HG02970 (cell line): ENCODE measurements at regions not wholly inside any gene's neighbourhood (a gene's known extent, or its start where the extent isn't known, plus 50 kb on each side); places are given as distances from the start of the nearest gene placed in this dataset.
"Not testable (repeated sequence)": the region's sequence is repeated elsewhere in the genome, so short reads cannot be mapped to it uniquely, and the experiment has no call there.

Experiments
- ATAC-seq: cut with Tn5 transposase; IDR thresholded peaks from one replicate; pipeline ENCODE4 v1.9.1; 2021; ENCODE audit warnings: mild to moderate bottlenecking, moderate library complexity, moderate number of reproducible peaks; ENCODE audit not compliant: unreplicated experiment, low FRiP score

DNA sequence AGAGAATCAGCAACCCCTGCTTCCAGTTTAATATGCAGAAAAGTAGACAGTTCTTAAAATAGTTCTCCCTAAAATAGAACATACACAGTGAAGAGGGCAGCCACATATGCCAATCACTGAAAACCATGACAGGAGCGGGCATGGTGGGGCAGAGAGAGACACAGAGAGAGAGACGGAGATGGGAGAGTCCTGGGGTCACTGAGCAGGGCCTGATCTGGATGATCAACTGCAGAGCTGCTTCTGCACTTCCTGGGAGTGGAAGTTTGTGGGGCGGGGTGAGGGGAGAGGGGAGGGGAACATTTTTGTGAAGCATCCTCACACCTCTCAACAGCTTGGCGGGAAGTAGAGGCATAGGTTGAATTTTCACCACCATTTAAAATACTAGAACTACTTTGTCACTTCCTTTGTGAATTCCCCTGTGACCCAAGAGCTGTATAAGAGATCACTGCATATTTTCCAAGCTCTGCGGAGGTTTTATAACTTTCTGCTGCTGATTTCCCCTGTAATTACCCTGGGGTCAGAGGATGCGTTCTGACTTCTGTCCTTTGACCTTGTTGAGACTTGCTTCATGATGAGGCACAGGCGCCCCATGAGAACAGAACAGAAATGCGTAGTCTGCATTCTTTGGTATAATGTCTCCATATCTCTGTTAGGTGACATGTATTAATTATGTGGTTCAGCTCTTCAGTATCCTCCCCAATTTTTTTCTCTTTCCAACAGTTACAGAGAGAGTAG, 419.4 kb downstream of the BRD1 start:
- no peak for ATAC-seq

DNA sequence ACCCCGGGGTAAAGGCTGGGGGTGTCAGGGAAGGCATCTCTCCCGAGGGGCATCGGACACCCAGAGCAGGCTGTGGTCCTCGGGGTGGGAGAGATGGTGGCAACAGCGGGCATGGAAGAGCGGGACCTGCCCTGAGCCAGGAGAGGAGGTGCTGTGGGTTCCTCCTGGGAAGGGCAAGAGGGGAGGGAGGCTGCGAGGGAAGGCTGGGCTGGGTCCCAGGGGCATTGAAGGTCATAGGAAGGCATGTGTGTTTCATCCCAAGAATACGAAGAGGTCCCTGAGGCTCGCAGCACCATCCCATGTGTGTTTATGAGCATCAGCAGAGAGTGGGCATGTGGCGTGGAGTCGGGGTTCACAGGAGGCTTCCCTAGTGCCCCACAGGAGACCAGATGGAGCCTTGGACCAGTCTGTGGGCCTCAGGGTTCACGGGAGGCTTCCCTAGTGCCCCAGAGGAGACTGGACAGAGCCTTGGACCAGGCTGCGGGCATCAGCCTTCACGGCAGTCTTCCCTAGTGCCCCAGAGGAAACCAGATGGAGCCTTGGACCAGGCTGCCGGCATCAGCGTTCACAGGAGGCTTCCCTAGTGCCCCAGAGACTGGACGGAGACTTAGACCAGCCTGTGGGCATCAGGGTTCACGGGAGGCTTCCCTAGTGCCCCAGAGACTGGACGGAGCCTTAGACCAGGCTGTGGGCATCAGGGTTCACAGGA, 420.6 kb downstream of the BRD1 start:
- no peak for ATAC-seq

DNA sequence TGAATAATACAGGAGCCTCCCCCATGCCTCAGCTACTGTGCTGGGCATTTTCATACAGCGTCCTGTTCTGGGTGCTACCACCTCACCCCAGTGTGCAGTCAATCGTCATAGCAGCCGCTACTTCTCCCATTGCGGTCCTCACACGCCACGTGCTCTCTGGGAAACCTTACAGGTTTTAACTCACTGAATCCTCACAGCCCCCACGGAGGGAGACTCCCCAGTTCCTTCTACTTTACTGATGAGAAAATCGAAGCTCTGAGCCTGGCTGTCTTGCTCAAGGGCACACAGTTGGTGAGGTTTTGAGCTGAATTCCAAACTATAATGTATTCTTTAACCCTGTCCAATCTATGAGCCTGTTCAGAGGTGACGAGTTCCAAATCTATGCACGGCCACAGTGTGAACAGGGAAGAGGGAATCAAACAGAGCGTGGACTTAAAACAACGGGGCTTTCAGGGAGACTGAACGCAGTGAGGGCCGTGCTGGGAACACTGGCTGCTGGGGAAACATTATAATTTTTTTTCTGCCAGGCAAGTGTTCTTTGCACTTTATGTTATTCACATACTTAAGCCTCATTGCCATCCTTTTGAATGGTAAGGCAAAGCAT, 421.5 kb downstream of the BRD1 start:
- ATAC-seq, result no peak

DNA sequence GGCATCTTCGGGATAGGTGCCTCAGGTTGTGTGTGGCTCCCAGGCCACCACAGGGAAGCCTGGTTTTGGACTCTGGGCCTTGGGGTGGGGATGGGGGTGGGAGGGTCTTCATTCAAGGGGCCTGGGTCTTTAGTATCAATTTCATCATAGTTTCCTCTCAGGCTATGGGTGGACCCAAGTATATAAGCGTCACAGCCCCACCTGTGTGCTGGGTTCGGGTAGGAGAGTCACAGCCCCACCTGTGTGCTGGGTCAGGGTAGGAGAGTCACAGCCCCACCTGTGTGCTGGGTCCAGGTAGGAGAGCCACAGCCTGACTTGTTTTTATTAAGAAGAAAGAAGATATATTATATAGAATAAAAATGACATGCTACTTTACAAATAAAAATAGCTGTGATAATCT, 422.1 kb downstream of the BRD1 start:
- no peak for ATAC-seq

DNA sequence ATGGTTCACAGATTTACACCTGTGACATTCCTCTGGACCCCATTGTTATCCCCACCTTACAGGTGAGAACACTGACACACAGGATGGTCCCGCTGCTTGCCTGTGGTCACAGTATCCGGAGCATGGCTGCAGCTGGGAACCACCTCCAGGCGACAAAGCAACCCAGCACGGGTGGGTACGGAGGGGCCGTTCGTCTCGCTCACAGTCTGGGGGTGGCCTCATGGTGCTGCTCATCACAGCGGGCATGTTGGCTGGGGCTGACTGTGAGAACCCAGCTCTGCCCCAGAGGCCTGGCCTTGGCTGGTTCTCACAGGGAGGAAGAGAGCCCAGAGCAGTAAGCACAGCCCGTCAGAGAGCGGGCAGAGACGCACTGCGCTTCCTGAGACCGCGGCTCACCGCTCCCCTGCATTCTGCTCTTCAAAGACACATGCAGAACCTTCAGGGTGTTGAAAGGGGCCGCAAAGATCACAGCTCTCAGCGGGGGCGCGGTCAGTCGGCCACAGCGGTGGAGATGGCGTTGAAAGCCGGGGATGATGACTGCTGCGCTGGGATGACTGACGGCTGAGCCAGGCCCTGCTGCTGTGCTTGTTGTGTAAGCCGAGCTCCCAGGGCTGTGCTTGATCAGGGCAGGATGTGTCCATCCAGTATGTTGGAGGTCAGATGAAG, 423.0 kb downstream of the BRD1 start:
- no peak for ATAC-seq

DNA sequence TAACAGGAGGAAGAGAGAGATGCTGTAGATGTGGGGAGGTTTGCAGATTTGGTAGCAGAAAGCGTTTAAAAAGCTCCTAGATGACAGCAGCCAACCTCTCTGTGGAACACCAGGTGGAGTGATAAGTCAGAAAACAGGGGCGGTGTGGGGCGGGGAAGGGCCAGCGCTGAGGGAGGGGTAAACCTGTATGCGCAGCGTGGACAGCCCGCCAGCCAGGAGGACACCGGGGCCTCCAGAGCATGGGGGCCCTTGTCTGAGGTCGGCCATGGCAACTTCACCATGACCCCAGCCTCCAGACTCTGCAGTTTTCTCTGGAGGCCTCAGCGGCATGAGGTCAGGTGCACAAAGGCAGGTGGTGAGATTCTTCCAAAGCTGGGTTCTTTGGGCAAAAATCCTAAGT, 423.7 kb downstream of the BRD1 start:
- no peak for ATAC-seq

DNA sequence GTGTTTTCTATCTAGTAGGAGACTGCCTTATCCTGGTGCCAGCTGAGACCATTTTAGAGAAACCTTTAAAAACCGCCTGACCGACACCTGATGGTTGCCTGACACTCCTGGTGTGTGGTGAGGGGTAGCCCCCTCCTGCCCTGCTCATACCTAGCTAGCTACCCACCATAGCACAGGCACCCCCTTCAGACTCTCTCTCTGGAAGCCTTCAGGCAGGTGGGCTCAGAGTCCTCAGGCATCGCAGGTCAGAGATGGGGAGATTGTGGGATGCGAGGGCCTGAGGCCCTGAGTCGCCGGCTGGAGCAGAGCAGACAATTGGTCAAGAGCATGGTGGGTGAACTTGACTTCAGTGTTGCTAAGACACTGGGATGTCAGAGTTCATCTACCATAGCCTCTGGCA, 424.6 kb downstream of the BRD1 start:
- ATAC-seq, result no peak

DNA sequence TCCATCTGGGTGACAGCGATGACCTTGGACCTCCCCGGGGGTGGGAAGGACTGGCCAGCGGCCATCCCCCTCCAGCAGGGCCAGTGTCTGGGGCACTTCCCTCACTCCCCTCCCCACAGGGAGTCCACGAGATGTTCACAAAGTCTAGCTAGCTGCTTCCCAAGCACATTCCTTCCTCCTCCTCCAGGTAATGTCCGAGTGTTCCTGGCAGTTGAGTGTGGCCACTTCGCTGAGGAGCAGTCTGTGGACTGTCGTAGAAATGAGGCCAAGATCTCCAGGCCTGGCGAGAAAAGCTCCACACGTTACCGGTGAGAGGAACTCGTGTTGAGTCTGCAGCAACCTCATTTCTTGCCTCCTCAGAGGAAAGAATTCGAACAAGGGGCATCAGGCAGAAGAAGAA, 425.5 kb downstream of the BRD1 start:
- no peak for ATAC-seq

DNA sequence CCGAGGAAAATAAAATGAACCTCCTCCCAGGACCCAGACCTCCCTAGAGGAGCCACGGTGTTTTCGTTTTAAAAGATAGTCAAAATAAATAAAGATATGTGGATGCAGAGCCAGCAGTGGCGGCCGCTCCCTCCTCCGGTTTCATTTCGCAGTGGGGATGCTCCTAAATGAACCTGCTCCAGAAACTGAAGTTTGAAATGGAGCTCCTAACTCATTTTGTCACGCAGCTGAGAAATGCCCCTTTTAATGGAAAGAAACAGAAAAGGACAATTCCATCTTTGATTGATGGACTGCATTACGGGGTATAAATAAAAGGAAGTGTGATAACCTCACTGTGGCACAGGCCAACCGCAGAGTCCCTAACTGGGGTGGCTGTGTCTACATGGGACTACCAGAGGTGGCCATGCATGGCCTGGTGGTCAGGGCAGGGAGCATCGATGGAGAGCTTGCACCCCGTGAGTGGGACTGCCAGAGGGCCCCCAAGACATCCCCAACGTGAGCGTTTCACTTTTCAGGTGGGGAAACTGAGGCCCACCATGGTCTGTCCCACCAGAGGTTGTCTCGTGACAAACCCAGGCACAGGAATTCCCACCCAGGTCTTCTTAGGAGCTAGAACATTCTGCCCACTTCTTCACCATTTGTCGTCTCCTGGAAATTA, 426.6 kb downstream of the BRD1 start:
- ATAC-seq, result no peak

DNA sequence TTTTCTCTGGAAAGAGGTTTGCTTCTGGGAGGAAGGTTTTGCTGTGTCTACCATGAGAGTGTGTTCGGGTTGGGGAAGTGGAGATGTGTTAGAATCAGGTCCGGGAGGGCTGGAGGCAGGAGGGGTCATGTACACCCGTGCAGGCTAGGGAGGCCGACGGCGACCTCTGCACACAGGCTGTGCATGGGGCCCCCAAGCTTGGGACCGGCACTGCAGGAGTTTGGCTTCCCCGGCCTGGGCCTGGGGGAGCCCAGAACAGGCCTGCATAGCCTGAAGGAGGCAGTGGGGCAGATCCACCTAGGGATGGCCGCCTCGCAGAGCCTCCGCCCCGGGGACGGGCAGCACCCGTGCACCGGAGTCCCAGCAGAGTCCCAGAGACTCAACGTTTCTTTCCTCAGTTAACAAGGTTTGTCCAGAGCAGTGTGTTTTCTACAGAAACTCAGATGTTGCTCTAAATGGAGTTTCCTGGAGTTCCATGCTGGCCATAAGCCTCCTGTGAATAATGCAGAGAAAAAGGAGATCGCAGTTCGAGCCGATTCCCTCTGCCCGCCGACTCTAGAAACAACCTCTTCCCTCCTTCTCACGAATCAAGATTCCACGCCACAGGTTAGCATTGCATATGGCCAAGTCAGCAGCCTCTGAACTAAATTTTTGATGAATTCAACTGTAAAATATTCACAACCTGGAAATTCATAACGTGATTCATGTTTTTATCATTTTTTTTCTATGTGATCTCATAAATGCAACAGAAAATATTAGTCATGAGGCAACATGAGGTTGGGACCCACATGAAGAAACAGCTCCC, 427.3 kb downstream of the BRD1 start:
- ATAC-seq, result no peak

DNA sequence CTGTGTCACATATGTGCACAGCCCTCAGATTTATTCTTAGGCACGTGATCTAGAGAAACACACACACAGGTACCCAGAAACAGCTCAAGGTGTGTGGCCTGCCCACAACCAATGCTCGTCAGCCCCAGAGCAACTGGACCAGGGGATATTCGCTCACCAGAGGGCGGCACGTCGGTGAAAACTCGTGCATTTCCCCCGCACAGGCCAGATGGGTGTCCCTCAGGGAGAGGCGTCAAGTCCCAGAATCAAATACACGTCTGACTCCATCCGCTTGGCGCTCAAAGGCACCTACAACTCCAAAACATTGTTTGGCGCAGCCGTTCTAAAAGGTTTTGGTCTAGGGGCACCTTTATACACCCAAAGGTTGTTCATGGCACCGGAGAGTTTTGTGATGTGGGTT, 429.0 kb downstream of the BRD1 start:
- no peak for ATAC-seq

DNA sequence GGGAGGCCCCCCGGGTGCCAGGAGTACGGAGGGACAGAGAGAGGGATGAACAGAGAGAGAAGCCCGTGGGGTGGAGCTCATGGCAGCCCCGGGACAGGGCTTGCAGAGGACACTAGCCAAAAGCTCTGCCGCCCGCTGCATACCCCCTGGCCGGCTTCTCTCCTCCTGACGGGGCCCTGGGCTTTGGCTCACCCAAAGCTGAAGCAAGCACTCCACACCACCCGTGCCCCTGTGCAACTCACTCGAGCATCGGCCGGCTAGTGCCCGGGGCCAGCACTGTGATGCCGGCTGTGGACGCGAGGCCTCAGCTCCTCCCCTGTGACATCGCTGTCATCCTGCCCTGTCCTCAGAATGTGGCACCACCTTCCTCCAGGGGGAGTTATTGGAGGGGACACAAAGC, 429.6 kb downstream of the BRD1 start:
- ATAC-seq, result no peak

DNA sequence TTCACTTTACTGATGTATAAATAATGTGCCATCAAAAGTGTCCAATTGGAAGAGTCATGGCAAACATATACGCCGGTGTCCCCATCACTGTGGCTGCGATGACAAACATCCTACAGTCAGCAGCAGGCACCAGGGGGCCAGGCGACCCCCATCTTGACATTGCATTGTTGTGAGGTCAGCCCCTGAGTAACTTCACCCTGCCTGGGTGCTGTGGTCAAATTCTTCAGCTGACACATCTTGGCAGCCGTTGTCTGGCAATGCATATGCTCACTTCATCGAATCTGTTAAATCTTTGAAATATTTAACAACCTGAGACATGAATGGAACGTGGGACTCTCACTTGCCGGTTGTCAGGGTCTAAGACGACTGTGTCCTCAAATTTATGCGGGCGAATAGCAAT, 430.9 kb downstream of the BRD1 start:
- ATAC-seq, result no peak

DNA sequence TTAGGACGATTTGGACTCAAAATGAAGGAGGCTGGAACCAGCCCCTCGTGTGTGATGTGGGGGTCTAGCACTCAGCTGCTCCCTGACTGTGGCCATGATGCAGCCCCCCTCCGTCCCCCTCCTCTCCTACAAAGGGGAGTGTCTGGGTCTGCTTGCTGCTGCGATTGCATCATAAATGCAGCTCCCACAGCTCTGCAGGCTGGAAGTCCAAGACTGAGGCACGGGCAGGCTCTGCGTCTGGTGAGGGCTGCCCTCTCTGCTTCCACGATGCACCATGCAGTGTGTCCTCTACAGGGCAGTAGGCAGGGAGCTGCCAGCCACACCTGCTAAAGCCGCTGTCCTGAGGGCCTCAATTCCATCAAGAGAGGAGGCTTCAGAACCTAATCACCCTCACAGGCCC, 432.1 kb downstream of the BRD1 start:
- ATAC-seq, result no peak

DNA sequence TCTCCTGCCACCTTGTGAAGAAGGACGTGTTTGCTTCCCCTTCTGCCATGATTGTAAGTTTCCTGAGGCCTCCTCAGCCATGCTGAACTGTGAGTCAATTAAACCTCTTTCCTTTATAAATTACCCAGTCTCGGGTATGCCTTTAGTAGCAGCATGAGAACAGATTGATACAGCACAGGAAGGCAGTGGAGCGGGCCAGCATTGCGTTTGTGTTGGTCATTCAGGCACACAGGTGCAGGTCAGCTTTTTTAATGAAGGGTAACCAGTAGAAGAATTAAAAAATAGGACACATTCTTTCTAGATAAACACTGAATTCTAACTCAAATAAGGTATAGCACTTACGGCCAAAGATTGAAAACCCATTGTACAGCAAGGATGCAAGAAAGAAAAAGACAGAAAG, 432.6 kb downstream of the BRD1 start:
- not testable (repeated sequence) for ATAC-seq

DNA sequence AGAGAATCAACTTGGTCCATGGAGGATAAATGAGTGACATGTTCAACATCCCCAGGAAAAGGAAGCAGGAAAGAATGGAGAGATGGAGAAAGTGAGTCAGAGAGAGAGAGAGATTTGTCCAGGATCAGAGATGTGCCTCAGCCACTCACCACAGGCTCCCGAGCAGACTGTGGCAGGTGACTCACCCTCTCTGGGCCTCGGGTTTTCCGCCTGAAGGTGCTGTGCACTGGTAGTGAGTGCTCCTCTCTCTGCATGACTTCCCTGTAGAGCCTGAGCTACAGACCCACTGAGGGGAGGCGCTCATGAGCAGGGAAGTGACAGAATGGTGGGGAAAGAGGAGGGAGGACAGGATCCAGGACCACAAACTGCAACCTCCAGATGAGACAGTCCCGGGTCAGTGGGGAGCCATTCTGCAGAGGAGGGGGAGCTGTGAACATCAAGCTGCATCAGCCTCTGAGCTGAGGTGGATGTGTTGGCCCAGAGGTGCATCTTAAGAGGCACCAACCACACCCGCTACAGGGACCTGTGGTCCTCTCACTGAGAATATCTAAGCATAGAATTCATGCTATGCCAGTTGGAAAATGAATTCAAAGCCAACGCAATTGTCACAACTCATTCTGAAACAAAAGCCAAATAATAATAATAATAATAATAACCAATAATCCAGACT, 433.4 kb downstream of the BRD1 start:
- no peak for ATAC-seq

DNA sequence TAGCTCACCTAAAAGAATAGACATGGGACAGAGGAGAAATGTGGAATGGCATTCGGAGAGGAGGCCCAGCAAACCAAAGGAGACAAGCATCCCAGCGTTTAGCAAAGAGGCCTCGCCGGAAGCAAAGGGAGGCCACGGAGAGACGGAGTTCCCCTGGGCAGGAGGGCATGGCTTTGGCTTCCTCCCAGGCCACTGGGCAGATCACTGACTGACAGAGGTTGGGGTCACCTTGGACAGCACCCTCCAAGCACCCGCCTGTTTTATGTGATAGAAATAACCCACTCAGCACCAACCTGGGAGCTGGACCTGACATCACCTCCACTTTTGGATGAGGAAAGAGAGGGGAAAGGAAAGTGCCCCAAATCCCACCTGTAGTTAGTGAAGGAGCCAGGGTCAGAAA, 434.1 kb downstream of the BRD1 start:
- ATAC-seq, result no peak

DNA sequence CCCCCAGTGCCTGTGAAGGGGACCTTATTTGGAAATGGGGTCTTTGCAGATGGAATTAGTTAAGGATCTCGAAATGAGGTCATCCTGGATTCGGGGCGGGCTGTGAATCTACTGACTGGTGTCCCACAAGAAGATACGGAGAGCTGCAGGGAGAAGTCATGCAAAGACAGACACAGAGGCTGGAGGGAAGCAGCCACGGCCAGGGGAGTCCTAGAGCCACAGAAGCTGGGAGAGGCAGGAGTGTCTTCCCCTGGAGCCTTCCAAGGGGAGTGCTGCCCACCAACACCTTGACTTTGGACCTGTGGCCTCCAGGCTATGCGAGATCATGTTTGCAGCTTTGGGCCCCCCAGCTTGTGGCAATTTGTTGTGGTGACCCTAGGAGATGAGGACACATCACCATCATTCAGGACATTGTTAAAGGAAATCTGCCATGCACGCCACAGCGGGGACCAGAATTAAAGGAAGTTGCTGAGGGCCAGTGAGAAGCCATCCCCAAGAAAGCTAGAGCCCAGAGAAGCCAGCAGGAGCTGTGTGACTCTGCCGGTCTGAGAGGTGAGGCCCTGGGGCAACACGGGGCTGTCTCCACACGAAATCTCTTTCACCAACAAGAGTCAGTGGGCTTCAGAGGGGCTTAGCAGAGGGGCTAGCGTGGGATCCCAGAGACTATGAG, 434.7 kb downstream of the BRD1 start:
- no peak for ATAC-seq

DNA sequence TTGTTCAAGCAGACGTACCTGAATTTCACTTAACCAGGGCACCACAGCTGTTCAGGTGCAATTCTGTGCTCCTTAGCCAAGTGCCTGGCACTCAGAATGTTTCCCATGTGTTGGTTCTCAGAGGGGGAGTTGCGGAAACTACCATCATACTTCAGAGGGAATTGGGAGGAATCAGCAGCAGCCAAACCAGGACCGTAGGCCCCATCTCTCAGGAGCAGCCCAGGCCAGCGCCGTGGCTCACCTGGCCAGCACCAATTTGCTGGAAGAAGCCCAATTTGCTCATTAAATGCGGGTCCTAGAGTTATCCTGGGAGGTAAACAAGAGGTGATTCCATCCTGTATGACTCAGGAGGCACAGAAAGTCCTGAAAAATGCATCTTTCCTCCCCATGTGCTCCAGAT, 435.4 kb downstream of the BRD1 start:
- no peak for ATAC-seq
